ENCODE measurements at regions not wholly inside any gene's neighbourhood (a gene's known extent, or its start where the extent isn't known, plus 50 kb on each side); places are given as distances from the start of the nearest gene placed in this dataset.

GRCh38 chr5:40235471-40236400 is 444.0 kb upstream of the PTGER4 start:
- H4K20me1 ChIP-seq (ENCODE audit: low read length), result no peaks in the 10 kb centered on the region
- ChIA-PET POLR2A (ENCODE audit: unreplicated experiment) (no interaction called here), CTCF (no interaction called here)
- ATAC-seq, result peak; percentile 78
- no peaks in the 10 kb centered on the region for H3K36me3 ChIP-seq (ENCODE audit: low read depth, low read length)
- H3K9ac ChIP-seq (ENCODE audit: low read length), result no peak overlapping the region
- no peaks in the 10 kb centered on the region for H3K9me2 ChIP-seq (replicated peaks; ENCODE audit: low read length)
- no peak for TF ChIP-seq CTCF (conservative IDR thresholded peaks at IDR 0.05; ENCODE audit: low read depth, low read length)
- no peak for TF ChIP-seq EZH2phosphoT487 (IDR thresholded peaks at IDR 0.05; ENCODE audit: borderline replicate concordance, low read length)
- TF ChIP-seq EZH2 (IDR thresholded peaks at IDR 0.05; ENCODE audit: low read length, unreplicated experiment), result no peak
- H3K79me2 ChIP-seq (ENCODE audit: low read length), result no peaks in the 10 kb centered on the region
- H3K27me3 ChIP-seq (ENCODE audit: low read length), result no peaks in the 10 kb centered on the region
- no TSS peak for BruUV-seq (replicated peaks)
- H3K4me1 ChIP-seq (ENCODE audit: insufficient read depth, low read length), result peaks cover 29% of the 10 kb centered on the region
- no peaks in the 10 kb centered on the region for H3F3A ChIP-seq (ENCODE audit: low read length, unreplicated experiment)
- H2AFZ ChIP-seq (ENCODE audit: low read length), result peak overlapping the region; percentile 19
- intact Hi-C loops (cut with micrococcal nuclease), result loop anchor here (10.0 kb wide), 1 partner anchor 149 kb away; no protein-coding TSS in a partner anchor
- peak overlapping the region; percentile 54 for H3K27ac ChIP-seq (ENCODE audit: low read length)
- peak overlapping the region; percentile 49 for H3K4me2 ChIP-seq (ENCODE audit: low read length)
- DNase-seq, result peak; percentile 80
- peaks cover 5% of the 10 kb centered on the region; the same call in 1 of the 2 replicates for H3K9me3 ChIP-seq (ENCODE audit: low read length)
- peak overlapping the region; percentile 26; the same call in 1 of the 2 replicates for H3K4me3 ChIP-seq (ENCODE audit: low read length)

- peaks cover 39% of the 10 kb centered on the region for H3K4me1 ChIP-seq (ENCODE audit: insufficient read depth, low read length)
- no peaks in the 10 kb centered on the region for H3K9me3 ChIP-seq (ENCODE audit: low read length)
- DNase-seq (peak; percentile 11), ATAC-seq (no peak)
- CTCF ChIA-PET, result no interaction called here
- no peak overlapping the region for H3K4me3 ChIP-seq (ENCODE audit: low read length)
- H3K4me2 ChIP-seq (ENCODE audit: low read length), result no peak overlapping the region
- no peak overlapping the region for H3K9ac ChIP-seq (ENCODE audit: low read length)
- no peaks in the 10 kb centered on the region for H3F3A ChIP-seq (ENCODE audit: low read length, unreplicated experiment)
- H3K79me2 ChIP-seq (ENCODE audit: low read length), result no peaks in the 10 kb centered on the region
- intact Hi-C loops (cut with micrococcal nuclease), result loop anchor here (10.0 kb wide), 1 partner anchor 152 kb away; no protein-coding TSS in a partner anchor
- H3K27ac ChIP-seq (ENCODE audit: low read length), result no peak overlapping the region
- BruUV-seq (replicated peaks), result no TSS peak
- TF ChIP-seq EZH2phosphoT487 (IDR thresholded peaks at IDR 0.05; ENCODE audit: borderline replicate concordance, low read length), result no peak
- no peak for TF ChIP-seq CTCF (conservative IDR thresholded peaks at IDR 0.05; ENCODE audit: low read depth, low read length)
- no peak for TF ChIP-seq EZH2 (IDR thresholded peaks at IDR 0.05; ENCODE audit: low read length, unreplicated experiment)
- no peaks in the 10 kb centered on the region for H3K36me3 ChIP-seq (ENCODE audit: low read depth, low read length)
- no peak overlapping the region for H2AFZ ChIP-seq (ENCODE audit: low read length)
- H3K27me3 ChIP-seq (ENCODE audit: low read length), result no peaks in the 10 kb centered on the region
- H3K9me2 ChIP-seq (replicated peaks; ENCODE audit: low read length), result no peaks in the 10 kb centered on the region
- POLR2A ChIA-PET (ENCODE audit: unreplicated experiment), result no interaction called here
- no peaks in the 10 kb centered on the region for H4K20me1 ChIP-seq (ENCODE audit: low read length)
These were observed 446.4 kb upstream of the PTGER4 start for GRCh38 chr5:40233268-40233667.

GRCh38 chr5:40227931-40228330 is 451.8 kb upstream of the PTGER4 start:
- ChIA-PET POLR2A (ENCODE audit: unreplicated experiment) (no interaction called here), CTCF (no interaction called here)

More at GRCh38 chr5:40227931-40228330, 451.8 kb upstream of the PTGER4 start:
- Histone ChIP-seq H3K4me2 (ENCODE audit: low read length) (no peak overlapping the region), H2AFZ (ENCODE audit: low read length) (no peak overlapping the region), H4K20me1 (ENCODE audit: low read length) (no peaks in the 10 kb centered on the region), H3K27me3 (ENCODE audit: low read length) (no peaks in the 10 kb centered on the region), H3K79me2 (ENCODE audit: low read length) (no peaks in the 10 kb centered on the region), H3K36me3 (ENCODE audit: low read depth, low read length) (no peaks in the 10 kb centered on the region), H3K9ac (ENCODE audit: low read length) (no peak overlapping the region), H3K27ac (ENCODE audit: low read length) (no peak overlapping the region), H3K4me3 (ENCODE audit: low read length) (no peak overlapping the region), H3K9me3 (ENCODE audit: low read length) (no peaks in the 10 kb centered on the region), H3K9me2 (replicated peaks; ENCODE audit: low read length) (no peaks in the 10 kb centered on the region), H3K4me1 (ENCODE audit: insufficient read depth, low read length) (peaks cover 31% of the 10 kb centered on the region), H3F3A (ENCODE audit: low read length, unreplicated experiment) (peaks cover 5% of the 10 kb centered on the region)
- ATAC-seq (no peak), DNase-seq (no peak)
- intact Hi-C loops (cut with micrococcal nuclease), result loop anchor here (10.0 kb wide), 2 partner anchors 183 to 513 kb away; no protein-coding TSS in a partner anchor
- no TSS peak for BruUV-seq (replicated peaks)
- no peak for TF ChIP-seq CTCF (conservative IDR thresholded peaks at IDR 0.05; ENCODE audit: low read depth, low read length)
- TF ChIP-seq EZH2phosphoT487 (IDR thresholded peaks at IDR 0.05; ENCODE audit: borderline replicate concordance, low read length), result no peak
- no peak for TF ChIP-seq EZH2 (IDR thresholded peaks at IDR 0.05; ENCODE audit: low read length, unreplicated experiment)
